ENCODE measurements at regions not wholly inside any gene's neighbourhood (a gene's known extent, or its start where the extent isn't known, plus 50 kb on each side); places are given as distances from the start of the nearest gene placed in this dataset.
A peak's percentile ranks its signal among the peaks of the same experiment; 100 is the strongest.

DNA sequence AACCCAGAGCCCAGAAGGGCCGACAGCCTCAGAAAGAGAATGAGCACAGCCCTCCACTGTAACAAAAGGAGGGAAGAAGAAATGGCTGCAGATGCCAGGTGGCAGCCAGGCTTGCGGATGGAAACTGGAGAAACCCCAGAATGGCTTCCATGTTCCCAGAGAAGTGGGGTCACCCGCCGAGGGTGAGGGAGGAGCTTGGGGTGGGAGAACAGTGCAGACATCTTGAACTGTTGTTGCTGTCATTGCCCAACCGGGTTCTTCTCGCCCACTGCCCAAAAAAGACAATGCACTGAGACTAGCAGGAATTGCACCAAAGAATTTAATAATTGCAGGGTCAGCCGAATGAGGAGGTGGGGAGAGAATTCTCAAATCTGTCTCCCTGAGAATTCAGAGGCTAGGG lies 223.2 kb upstream of the RAB6C start:
- DNase-seq, result no peak

DNA sequence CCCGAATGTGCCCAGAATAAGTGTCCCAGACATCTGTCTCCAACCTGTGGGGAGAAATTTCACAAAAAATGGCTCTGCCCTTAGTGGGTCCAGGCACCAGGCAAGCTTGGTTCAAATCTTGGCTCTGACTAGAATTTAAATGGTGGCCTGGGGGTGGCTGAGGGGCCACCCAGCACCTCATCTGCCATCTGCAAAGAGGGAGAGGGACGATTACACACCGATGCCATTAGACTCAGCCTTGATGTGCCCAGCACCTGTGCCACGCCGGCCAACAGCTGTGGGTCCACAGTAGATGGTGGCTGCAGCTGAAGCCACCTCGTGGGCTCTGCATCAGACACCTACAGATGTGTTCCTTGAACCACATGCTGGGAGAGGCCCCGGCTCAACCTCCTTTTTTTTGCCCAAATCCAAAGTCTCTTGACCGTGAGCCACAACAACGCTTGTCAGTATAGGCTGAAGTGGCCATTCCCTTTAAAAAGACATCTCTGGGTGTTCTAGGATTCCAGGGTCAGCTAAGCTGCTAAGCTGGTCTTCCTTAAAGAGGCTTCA lies 222.0 kb upstream of the RAB6C start:
- no peak for DNase-seq

DNA sequence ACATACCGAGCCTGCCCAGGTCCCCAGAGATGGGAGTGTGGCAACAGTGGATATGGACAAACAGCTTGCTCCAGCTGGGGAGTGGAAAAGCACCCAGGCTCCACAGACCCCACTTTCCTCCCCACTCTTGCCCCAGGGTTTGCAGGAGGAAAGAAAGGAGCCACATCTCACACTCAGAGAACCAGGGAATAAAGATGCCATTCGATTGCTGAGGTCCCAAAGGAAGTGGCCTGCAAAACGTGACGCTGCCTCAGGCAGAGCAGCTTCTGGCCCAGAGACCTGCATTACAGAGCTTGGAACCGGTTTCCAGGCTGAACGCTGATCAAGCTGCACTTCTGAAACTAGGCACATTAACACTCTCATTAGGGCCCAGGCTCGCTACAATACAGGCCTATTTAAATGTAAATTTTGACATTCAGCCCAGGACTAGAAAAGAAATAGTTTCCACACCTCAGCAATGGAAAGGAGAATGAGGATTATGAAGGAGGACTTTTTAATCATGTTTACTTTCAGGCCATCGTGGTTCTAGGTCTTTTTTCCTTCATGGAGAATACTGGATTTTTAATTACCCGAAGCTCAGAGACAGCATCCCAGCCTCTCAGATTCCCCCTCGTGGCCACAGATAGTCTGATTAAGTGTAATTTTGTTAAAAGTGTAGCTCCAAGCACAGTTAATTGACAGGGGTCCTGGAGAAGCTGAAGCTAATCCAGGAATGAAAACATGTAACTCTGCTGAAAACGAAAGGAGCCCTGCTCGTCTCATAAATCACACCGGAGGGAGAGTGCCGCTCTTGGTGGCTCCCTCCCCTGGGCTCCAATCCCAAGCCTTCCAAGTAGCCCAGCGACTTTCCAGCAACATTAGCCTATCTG lies 221.3 kb upstream of the RAB6C start:
- DNase-seq, result no peak

DNA sequence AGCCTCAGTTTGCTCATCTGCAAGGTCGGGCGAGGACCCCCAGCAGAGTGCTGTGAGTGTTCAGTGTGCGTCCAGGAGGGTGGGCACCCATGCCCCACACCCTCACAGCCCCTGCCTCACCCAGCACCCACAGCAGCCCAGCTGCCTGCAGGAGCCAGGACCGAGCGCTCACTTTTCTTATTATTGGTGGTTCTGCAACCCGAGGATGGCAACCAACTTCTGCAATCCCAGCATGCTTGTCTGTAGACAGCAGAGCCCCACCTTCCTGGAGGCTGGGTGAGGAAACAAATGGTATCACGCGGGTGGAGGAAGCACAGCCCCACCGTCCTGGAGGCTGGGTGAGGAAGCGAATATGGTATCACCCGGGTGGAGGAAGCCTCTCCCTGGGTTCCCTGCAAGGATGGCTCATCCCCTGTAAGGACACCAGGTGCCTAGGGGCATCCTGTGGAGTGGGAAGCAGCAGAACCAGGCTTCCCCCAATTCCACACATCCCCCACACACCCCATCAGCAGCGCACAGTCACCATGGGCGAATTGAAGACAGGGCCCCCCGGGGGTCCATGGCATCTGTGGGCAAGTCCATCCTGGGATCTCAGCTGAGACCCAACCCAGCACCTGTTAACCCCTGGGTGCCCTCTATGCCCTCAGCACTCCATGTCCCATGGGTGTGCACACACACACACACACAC lies 220.5 kb upstream of the RAB6C start:
- DNase-seq, result no peak

GRCh38 chr2:129759472-129760010 lies 219.9 kb upstream of the RAB6C start:
- no peak for DNase-seq

GRCh38 chr2:129760669-129761068 lies 218.8 kb upstream of the RAB6C start:
- no peak for DNase-seq

DNA sequence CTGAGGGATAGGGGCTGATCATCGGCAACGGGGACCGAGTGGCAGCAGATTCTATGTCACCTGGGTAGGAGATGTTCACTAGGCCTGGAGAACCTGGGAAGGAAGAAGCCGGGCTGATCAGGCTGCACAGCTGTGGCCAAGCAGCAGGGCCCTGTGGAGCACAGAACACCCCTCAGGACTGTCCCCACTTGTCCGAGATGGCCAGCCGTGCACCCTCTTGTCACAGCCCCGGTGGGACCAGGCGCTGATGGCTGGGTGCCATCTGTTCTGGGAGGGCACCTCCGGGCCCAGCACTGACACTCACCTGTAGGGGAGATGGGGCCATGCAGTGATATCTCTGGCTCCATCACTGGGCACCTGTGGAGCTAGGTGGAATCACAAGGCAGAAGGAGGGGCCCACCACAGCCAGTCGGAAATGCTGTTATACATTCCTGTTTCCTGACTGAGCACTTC lies 217.9 kb upstream of the RAB6C start:
- no peak for DNase-seq

GRCh38 chr2:129762386-129763189 lies 216.9 kb upstream of the RAB6C start:
- DNase-seq, result no peak

- no peak for DNase-seq
Measured at GRCh38 chr2:129763190-129763846, 216.1 kb upstream of the RAB6C start.

GRCh38 chr2:129763966-129764365 lies 215.5 kb upstream of the RAB6C start:
- peak; percentile 46 for DNase-seq

GRCh38 chr2:129764376-129765325 lies 214.8 kb upstream of the RAB6C start:
- no peak for DNase-seq

DNA sequence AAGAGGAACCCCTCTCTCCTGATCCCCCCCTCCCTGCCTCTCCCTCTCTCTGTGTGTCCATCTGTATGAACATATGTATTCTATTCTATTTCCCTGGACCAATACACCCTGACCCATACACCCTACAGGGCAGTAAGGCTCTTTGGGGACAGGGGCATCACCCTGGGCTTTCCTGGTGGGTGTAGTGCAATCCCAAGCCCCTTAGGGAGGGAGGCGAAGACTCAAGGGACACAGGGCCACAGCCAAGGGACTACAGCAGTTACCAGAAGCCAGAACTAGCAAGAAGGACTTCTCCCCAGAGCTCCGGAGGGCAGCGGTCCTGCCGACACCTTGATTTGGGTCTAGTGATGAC lies 214.2 kb upstream of the RAB6C start:
- DNase-seq, result no peak

DNA sequence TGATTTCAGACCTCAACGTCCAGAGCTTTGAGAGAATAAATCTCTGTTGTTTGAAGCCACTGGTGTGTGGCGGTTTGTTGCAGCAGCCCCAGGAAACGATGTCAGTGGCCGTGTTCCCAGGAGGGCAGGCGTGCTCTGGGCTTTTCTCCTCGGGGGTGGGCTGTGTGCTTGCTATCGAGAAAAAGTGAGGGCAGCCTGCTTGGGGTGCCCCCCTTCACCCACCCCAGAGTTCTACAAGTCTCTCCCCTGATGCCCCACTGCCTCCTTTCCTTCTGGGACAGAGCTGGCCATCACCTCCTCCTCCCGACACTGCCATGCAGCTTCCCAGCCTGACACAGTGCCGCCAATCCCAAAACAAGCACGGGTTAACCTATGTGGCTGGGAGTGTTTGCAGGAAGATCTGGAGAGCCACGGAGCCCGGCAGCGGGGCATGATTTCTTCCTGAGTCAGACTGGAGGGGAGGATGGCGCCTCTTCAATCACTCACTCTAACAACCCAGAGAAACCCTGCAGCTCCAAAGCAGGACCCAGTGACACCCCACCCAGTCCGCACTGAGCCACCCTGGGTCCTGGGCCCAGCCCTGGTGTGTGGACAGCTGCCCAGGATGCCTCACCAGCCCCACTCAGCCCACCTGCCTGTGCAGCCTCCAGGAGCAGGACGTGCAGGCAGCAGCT lies 213.7 kb upstream of the RAB6C start:
- peak; percentile 53 for DNase-seq

DNA sequence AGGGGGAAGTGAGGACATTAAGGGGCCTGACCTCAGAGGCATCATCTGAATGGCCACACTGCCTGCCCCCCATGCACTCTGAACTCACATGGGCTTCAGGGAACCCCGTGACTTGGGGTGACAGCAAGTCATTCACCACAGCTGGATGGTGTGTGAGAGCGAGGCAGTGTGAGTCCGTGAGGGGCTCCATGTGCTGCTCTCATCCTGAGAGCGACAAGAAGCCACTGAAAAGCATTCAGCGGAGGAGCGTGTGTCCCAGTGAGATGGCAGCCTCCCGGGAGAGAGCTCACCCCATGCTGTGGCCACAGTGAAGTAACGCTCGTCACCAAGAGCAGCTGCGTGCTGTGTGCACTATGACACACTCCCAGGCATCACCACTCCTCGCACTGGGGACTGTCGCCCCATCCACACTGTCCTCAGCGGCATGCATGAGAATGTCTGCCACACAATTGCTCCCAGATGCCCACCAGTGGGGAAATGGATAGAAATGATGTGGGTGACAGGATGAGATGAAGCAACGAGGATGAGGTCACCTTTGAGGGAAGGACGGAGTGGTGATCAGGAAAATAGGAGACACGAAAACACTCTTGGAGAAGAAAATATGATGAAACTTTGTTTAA lies 213.0 kb upstream of the RAB6C start:
- DNase-seq, result no peak

DNA sequence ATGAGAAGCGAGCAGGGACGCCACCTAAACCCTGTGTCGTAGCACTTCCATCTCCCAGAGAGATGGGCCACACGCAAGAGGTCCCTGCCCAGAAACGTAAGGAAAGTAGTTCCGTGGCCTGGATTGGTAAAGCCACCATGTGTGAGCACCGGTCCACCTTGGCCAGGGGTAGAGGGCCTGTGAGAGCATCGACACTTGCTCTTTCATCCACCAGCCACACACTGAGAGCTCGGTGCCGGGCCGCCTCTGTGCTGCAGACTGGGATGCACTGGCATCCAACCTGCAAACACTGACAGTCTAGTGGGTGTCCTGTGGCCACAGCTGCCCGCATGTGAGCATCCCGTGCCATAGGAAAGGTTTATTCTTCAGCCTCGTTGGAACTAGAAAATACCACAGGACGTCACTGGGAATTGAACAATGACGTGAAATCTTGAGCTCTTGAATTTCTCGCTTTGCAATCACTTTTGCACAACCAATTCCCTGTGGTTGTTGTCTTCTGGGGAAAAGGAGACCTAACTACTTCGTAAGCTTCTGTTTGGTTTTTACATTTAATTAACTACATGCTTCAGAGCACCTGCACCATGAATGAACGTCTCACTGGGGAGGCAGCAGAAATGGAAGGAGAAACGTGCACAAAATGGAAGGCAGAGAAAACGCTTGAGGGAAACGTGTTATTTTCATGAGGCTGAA lies 212.0 kb upstream of the RAB6C start:
- no peak for DNase-seq

DNA sequence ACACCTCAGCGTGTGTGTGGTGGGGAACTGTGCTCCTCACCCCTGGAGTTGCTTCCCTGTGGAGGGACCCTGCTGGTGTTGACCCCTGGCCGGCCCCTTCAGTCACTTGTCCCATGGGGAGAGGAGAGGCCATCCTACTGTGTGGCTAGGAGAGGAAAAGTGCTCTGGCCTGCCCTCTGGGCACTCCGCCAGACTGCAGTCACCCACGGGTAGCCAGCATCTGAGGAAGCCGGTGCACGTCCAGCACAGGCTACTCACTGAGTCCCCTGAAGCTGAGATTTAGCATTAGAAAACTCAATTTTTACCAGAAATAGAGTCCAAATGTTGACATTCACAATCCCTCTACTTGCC lies 211.5 kb upstream of the RAB6C start:
- DNase-seq, result no peak

GRCh38 chr2:129768485-129769184 lies 210.8 kb upstream of the RAB6C start:
- no peak for DNase-seq

DNA sequence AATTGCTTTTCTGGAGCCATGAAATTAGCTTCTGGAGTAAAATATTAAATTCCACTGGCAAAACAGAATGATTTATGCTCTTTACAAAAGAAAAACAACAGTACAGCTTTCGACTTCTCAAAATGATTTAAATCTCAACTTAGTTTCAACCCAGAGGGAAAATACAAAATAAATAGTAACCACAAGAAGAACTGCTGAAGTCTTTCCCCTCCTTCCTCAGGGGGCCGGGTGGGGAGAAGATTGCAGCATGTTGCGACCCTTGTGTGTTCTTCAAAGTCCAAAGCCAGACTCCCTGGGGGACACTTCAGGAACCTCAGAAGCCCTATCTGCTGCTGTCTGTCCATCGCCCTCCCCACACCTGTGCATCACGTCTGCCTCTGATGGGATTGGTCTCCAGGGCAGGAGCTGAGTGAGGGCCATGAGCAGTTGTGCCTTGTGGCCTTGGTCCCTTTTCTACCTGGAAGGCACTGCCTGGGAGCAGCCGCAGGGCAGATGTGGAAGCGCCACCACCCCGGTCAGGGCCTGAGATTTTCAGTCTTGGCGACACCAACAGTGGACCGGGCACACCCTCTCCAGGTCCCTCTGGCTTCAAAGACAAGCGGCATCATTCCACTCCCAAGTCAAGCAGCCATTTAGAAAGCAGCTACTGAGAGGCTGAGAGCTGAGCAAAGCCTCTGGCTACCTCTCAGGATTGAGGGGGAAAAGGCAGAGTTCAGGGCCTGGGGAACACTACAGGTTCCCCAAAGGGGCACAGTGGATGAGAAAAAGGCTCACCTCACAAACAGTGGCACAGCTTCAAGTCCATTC lies 210.1 kb upstream of the RAB6C start:
- no peak for DNase-seq

Measured in NCI-H526 treated with DMSO at 0.1 percent for 48 hours (cell line).